Superior temporal gyrus (tissue), 1 donor: ENCODE measurements at regions not wholly inside any gene's neighbourhood (a gene's known extent, or its start where the extent isn't known, plus 50 kb on each side); places are given as distances from the start of the nearest gene placed in this dataset.
"Not testable (repeated sequence)": the region's sequence is repeated elsewhere in the genome, so short reads cannot be mapped to it uniquely, and the experiment has no call there.

Source experiments
- DNase-seq: peaks from one replicate; pipeline ENCODE4 v3.0.0-alpha.2; 2016; ENCODE audit errors: extremely low spot score

DNA sequence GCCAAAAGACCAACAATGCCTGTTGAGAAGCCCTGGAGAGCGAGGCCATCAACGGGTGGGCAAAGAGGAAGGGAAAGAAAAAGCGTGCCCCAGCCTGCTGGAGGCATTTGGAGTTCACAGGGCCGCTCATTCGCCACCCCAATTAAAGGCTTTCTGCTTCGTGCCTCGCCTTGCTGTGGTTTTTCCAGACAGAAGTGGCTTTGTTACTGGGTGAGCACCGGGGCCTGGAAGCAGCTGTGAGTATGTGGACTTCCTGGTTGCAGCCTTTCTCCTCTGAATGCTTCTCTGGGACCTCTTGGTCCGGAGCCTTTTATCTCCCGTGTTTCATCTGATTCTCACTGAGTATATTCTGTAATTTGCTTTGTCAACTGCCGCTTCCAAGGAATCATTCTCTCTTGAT lies 118.1 kb upstream of the EGR2 start:
- DNase-seq = no peak

DNA sequence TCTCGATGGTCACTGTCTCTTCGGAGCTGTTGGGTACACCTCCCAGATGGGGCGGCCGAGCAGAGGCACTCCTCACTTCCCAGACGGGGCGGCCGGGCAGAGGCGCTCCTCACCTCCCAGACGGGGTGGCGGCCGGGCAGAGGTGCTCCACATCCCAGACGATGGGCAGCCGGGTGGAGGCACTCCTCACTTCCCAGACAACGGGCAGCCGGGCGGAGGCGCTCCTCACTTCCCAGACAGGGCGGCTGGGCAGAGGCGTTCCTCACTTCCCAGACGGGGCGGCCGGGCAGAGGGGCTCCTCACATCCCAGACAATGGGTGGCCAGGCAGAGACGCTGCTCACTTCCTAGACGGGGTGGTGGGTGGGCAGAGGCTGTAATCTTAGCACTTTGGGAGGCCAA lies 112.6 kb upstream of the EGR2 start:
- not testable (repeated sequence) for DNase-seq

DNA sequence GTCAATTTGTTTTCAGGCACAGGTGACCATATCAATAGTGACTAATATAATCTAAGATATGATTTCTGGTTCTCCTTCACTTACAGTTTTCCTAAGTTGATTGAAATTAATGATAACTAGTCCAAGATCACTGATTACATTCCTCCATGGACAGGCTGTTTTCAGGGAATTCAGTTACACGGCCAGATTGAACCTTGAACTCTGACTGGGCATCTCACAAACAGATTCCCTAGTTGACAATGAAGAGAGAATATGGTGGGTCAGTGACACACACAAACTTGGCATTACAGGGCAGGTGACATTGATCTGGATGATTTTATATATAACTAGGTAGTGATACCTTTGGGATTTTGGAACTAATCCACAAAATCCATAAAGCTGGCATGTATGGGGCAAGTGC lies 110.2 kb upstream of the EGR2 start:
- no peak for DNase-seq

DNA sequence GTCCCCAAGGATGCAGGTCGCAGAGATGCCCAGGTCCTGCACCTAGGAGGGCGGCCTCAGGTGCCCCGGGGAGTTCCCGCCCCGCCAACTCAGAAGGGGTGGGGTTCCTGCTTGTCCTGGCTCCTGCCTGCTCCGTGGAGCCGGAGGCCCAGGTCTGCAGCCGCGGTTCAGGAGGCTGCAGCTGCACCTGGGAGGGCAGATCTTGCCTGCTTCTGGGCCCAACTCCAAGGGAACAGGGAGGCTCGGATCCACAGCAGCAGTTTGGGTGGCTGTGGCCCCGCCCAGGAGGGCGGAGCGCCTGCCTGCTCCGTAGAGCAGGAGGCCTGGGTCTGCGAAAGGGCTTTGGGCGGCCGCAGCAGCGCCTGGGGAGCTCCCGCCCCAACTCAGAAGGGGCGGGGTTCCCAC lies 108.2 kb upstream of the EGR2 start:
- no peak for DNase-seq

DNA sequence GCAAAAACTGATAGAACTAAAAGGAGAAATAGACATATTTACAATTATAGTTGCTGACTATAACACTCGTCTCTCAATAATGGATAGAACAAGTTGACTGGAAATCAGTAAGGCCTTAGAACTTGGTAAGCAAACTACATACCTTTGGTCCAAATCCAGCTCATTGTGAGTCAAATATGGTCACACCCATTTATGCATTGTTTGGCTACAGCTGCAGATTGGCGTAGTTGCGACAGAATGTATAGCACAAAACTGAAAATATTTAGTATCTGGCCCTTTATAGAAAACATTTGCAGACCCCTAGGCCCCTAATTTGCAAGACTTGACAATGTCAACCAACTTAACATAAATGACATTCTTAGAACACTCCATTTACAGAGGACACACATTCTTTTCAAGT lies 103.6 kb upstream of the EGR2 start:
- DNase-seq = no peak

DNA sequence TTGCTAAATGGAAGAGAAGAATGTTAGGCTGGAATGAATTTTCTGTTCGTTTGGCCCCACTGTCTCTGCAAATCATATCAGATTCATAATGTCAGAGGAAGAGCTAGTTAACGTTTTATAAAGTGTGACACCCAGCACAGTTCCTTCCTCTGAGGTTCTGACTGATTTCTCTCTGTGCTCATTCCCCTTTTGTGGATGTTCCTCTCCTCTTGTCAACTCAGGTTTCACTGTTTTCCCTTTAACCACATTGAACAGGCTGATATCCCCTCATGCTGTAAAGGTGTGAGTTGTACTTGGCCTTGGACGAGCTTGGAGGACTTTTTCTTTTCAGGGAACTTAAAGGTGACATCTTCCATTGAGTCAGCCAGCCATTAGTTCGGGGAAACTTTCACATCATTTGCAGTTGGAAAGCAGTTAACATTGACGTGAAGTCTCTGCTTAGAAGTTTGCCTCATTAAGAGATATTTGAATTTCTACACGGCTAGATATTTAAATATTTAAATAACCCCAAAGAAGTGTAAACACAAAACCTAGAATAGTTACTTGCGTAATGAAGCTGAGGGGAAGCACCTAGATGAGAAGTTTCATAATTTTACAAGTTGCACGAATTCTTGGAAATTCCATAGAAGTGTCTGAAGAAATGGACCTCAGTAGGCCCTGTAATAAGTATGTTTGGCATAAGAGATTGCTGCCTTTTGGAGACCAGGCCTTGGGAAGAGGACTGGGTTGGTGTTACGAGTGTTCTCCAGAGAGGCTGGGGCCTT lies 101.5 kb upstream of the EGR2 start:
- no peak for DNase-seq

DNA sequence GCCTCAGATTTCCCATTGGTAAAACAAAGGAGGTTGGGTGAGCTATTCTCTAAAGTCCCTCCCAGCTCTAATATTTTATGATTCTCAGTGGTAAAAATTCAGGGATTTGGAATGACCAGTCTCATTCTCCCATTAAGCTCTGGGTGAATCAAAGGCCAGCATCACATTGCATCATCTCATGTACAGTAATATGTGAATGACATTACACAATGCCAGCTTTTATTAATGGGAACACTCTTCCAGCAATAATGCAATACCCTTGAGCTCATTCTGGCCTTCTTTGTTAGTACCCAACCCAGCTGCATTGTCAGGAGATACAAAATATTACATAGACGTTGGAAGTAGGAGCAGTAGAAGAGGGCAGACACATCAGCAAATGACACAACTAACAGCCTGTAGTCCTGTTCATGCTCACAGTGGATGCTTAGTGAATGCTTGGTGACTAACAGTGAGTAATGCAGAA lies 100.0 kb upstream of the EGR2 start:
- no peak for DNase-seq

DNA sequence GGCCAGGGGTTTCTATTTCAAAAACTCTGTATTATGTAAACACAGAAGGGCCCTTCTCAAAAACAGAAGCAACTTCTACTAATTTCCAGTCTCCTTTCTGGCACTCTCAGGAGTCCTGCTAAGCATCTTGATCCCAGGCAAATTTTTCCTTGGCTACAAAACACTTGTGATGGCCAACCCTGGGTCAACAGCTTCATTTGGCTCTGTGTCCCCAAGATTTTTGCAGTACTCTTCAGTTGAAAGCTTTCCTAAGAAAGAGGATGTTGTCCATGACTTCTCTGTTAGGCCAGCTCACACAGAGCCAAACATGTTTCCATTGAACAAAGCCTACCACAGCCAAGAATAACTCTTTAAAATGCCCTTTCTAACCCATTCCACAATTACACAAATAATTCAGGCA lies 99.0 kb upstream of the EGR2 start:
- no peak for DNase-seq

DNA sequence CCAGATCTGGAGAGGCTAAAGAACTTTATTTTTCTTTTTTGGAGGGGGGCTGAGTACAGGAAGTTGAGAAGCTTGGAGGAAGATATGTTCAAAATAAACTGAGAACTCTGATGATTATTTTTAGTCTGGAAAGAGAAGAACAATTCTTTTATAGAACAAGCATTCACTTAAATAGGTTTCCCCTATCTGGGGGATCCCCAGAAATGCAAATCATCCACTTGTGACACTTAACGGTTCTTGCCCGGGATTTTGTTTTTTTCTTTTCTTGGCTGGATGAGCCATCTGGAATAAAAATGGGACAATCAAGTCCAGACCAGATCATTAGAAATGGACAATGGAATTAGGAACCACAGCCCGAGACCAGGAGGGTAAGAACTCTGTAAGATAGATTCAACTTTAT lies 95.9 kb upstream of the EGR2 start:
- peak; percentile 15 for DNase-seq

DNA sequence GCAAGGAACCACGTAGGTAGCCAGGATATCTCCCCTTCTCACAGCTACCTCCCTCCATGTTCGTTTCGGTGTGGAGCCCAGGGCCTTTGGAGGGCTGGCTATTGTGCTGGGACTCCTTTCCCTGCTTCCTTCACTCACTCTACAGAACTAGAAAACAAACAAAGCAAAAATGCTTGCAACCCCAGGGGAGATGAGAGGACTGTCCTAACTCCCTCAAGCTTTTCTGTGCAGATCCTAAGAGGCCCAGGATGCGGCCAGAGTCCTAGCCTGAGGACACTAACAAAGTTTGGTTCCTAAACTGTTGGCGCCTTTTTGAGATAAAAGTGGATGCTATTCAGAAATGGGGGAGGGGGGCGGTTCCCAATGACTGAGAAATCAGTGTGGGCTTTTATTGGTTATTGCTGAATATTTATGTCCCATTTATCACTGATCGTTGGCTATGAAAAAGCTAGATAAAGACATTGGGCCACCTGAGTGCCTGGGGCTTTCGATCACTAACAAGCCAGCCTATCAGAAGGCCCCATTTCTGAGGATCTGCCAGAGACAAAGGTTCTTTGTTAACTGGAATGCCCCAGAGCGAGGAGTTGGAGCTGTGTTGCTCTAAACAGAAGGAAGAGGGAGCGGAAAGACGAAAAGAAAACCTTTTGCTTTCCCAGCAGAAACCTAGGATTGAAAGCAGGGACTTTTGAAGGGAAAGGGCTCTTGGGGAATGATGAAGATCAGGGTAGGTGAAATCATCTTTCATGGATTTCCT lies 95.2 kb upstream of the EGR2 start:
- DNase-seq = peak; percentile 77

DNA sequence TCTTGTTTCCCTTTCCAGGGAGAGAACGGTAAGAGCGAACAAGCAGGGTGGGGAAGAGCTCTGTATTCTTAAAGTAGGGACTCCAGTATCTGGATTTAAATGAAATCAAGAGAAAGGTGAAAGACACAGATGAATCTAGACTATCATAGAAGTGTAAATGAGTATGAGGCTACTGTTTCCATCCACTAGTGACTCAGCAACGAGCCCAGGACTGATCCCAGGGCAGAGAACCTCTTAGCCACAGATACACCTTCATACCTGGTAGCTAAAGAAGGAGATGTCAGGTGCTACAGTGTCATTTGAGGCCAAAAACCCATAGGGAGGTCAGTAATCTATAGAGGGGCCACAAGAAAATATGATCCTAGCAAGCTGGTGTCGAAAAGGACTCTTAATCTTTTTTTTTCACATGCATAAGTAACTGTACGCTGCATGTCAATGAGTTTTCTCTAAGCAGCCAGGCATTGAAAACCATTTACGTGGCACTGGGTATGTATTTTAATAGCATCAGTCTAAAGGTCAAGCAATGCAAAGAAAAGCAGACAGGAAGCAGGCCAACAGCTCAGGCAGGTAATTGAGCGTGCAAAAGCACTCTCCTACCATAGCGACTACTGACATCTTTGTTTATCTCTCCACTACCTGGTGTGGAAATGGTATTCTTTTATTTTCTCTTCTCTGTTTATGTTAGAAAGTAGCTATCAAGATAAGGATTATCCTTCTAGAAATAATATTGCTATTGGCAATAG lies 91.5 kb upstream of the EGR2 start:
- no peak for DNase-seq

DNA sequence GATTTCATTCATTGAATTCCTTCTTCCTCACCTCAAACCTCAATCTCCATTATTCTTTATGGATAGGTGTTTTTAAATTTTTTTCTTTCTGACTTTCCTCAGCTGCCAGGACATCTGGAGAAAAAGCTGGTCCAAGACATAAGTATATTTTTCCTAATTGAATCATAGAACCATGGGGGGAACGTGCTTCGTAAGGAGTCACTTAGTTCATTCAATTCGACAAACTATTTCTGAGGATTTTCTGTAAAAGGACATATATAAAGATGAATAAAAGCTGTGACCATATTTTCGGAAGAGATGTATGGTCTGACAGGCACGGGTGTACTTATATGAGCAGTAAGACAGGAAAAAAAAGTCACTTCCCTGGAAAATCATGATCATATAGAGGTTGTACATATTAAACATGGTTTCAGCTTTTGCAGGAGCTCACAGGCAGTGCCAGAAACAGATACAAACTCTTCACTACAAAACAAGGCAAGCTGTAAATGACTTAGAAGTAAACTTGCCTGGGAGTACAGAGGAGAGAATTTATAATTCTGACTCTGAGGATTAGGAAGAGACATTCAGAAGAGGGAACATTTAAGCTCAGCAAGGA lies 88.2 kb upstream of the EGR2 start:
- no peak for DNase-seq

DNA sequence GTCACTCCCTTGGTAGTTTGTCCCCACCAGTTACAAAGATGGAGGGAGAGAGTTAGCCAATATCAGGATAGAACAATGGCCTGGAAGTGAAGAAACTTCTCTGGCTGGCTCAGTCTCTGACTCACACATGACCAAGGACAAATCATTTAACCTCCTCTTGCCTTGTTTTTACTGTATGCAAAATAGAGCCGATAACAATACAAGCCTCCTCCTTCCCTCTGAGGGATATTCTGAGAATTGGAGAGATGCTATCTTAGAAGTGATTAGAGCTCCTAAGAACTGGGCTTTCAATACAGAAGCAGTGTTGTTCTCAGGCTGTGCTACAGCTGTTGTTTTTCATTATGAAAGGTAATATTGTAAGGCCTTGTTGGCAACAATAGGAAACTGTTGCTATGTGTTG lies 87.7 kb upstream of the EGR2 start:
- DNase-seq = no peak

DNA sequence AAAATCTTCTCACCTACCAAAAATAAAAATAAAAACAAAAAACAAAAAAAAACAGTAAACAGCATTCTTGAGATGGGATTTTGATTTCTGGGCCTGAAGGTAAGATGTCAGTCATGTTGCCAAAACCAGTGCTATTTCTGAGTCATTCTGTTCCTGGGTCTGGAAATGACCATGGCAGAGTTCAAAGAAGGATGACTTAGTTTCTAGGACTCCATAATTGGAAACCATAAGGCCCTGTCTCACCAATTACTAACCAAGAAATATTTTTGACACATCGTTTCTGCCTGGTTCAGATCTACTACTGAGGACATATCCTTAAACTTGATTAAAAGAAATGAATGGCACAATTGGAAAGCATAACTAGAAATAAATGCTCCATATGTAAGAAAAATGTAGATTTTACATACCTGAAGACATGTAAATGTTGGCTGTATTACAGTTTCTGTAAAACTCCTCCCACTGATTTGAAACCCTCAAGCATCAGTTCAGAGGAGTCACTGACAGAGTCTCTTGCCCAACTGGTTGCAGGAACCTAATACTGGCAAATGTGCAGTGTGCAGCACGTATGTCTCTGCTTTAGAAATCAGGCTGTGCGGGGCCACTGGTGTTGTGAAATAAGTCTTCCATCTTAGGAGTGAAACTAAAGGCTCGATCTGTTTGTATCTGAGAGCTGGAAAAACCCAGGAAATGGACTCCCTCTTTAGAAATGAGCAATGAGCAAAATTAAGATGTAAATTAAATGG lies 84.8 kb upstream of the EGR2 start:
- DNase-seq = no peak

DNA sequence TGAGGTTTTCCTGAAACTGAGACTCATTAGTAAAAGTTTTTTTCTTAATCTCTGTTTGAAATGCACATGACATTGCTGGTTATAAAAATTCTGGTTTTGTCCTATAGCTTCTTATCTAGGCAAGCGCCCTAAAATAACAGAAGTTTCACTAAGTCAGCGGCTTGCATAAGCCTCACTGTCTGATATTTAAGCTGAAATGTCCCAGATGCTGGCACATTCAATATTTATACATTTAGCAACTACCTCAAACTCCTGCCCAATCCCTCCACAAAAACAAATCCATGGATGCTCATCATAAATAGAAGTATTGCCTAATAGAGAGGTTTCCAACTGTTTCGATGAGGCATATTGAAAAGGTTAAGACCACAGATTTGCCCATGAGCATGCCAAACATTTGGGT lies 83.1 kb upstream of the EGR2 start:
- no peak for DNase-seq

DNA sequence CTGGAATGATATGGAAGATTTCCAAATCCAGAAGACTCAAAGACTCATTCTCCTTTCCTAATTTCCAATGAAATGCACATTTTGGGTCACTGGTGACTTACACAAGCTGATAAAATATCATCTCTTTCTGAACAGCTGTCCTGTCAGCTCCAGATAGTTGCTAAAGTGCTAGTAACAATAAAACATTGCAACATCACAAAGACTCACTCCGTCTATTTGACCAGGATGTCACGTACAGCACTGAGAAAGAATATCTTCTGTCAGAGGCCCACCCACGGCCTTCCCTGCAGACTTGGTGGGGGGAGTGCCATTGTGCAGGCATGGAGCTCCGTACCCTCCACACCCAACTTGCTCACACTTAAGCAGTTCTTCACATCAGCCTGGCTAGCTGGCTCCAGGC lies 78.9 kb upstream of the EGR2 start:
- DNase-seq = no peak

DNA sequence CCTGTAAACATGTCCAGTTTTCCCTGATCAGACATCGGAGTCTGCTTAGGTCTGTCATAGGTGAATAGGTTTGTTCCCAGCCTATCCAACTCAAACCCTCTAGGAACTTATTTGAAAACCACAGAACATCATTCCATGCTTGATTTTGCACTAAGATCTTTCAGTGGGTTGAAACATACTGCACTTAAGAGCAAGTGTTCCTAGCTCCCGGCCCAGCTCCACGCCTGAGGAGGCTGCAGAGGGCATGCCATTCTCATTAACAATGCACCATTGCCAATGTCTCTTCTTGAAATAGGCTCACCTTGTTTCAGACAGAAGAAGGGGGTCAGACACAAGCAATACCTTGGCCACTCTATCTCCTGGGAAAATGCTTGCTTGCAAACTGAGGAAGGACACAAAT lies 78.0 kb upstream of the EGR2 start:
- DNase-seq = no peak

DNA sequence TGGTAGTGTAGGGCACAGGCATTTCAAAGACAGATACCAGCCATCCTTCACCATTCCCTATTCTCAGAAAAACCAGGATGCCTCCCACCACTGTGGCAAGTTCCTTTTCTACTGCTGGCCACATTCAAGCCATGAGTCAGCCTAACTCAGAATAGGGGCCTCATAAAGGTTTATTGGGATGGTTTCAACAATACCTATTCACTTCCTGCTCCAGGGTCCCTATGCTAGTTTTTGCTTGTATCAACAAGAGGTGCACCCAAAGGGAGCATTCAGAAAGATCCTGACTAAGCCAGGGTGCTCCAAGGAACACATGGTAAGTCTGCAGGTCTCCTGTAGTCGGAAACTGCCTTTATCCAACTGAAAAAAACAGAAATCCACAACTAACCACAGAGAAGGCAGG lies 76.9 kb upstream of the EGR2 start:
- DNase-seq = no peak

DNA sequence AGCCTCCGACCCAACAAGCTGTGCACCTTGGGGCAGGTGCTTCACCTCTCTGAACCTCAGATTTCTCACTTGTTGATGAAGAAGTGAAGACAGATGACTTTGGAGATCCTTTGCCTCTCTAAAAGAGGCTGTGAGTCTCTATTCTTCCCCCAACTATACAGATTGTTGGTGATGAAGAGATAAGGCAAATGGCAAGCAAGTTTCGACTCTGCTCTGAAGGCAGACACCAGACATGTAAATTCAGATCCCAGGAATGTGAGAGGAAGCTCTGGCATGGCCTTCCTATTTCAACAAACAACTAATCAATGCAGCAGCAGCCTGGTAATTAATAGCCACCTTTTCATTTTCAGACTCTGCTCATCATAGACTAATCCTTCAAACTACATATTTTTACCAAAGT lies 74.2 kb upstream of the EGR2 start:
- no peak for DNase-seq

DNA sequence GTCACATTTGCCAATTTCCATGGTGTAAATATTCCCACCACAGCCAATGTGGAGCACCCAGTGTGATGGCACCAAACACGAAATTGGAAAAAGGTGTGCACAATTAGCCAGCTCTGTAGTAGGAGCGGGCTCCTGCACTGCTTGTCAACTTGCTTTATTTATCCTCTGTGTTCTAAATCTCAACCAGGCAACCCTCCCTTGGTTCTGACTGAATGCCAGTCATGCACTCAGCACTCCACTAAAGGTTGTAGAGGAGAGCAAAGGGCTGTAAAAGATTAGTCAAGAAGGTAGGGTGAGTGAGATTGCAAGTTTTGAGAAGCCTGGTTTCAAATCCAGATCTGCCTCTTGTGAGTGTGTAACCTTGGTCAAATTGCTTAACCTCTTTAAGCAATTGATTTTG lies 71.5 kb upstream of the EGR2 start:
- DNase-seq = no peak

DNA sequence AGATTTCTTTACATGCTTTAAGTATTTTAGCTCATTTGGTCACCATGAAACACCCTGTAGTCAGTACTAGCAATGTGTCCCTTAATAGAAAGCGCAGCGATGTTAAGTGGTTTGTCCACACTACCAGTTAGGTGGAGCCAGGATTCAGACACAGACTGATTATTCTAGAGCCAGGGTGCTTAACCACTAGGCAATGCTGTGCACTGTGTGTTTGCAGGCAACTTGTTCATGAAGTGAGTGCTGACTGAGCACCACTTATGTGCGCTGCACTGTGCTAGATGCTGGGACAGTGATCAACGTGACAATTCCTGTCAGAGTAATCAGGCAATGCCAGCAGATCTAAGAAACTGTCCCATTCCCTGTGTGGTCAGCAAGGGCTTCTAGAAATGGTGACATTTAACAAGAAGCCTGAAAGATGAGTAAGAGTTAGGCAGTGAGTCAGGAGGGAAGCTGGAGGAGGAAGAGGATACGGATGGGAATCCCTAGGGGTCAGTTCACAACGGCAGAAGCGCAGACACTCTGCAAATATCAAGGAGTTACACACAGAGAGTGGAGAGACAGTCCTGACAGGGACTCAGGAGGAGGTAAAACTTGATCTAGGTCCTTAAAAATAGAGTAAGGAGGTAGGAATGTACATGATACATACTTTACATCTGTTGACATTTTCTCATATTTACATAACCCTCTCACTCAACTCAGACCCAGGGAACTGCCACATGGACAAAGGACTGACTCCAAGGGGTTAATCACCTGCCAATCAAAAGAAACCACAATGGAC lies 69.7 kb upstream of the EGR2 start:
- no peak for DNase-seq
